OCI-LY7 (cell line): ENCODE measurements at regions not wholly inside any gene's neighbourhood (a gene's known extent, or its start where the extent isn't known, plus 50 kb on each side); places are given as distances from the start of the nearest gene placed in this dataset.
"Not testable (repeated sequence)": the region's sequence is repeated elsewhere in the genome, so short reads cannot be mapped to it uniquely, and the experiment has no call there.

Experiments
- CTCF ChIP-seq: fragments of 200-600 bp; sonication (generic); conservative IDR thresholded peaks from 2 replicates; pipeline ENCODE4 v1.5.1; 2014; ENCODE audit warnings: mild to moderate bottlenecking, antibody characterized with exemption, low read length, moderate library complexity, mixed read lengths
- EZH2phosphoT487 ChIP-seq: fragments of 200-600 bp; sonication (generic); IDR thresholded peaks from 2 replicates; pipeline ENCODE4 v1.6.1; 2018; ENCODE audit warnings: low read depth, borderline replicate concordance, mild to moderate bottlenecking, mixed run types, antibody characterized with exemption, low read length, moderate library complexity, mixed read lengths

- not testable (repeated sequence) for TF ChIP-seq CTCF, EZH2phosphoT487
These were observed 92.9 kb upstream of the CCDC180 start for GRCh38 chr9:97214556-97214955.
